ENCODE measurements at regions not wholly inside any gene's neighbourhood (a gene's known extent, or its start where the extent isn't known, plus 50 kb on each side); places are given as distances from the start of the nearest gene placed in this dataset.

DNA sequence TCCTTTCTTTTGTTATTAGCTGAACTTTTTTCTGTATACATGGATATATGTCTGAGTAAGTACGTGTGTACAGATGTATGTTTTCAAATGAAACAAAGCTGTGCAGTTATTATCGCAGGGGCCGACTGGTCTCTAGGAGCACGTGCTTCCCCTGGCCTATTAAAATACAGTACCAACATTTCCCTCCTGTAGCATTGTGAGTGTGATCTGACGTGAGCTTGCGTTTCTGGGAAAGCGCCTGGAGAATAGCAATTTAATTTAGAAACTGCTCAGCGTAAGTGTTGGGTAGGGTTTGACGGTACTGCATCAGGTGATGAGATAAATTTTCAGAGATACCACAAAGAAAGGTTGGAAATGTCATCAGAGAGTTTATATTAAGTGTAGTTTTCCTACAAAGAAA lies 173.3 kb downstream of the FBXO8 start:
- no peak overlapping the region for H3K27ac ChIP-seq
- TF ChIP-seq, protein P1, sequence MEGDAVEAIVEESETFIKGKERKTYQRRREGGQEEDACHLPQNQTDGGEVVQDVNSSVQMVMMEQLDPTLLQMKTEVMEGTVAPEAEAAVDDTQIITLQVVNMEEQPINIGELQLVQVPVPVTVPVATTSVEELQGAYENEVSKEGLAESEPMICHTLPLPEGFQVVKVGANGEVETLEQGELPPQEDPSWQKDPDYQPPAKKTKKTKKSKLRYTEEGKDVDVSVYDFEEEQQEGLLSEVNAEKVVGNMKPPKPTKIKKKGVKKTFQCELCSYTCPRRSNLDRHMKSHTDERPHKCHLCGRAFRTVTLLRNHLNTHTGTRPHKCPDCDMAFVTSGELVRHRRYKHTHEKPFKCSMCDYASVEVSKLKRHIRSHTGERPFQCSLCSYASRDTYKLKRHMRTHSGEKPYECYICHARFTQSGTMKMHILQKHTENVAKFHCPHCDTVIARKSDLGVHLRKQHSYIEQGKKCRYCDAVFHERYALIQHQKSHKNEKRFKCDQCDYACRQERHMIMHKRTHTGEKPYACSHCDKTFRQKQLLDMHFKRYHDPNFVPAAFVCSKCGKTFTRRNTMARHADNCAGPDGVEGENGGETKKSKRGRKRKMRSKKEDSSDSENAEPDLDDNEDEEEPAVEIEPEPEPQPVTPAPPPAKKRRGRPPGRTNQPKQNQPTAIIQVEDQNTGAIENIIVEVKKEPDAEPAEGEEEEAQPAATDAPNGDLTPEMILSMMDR (conservative IDR thresholded peaks at IDR 0.05): no peak

GRCh38 chr4:174107746-174108354 lies 175.6 kb downstream of the FBXO8 start:
- H3K27ac ChIP-seq: no peak overlapping the region
- TF ChIP-seq, protein P1 (conservative IDR thresholded peaks at IDR 0.05): no peak

GRCh38 chr4:174105202-174105601 lies 178.3 kb downstream of the FBXO8 start:
- H3K27ac ChIP-seq: no peak overlapping the region
- TF ChIP-seq, protein P1 (conservative IDR thresholded peaks at IDR 0.05): no peak

DNA sequence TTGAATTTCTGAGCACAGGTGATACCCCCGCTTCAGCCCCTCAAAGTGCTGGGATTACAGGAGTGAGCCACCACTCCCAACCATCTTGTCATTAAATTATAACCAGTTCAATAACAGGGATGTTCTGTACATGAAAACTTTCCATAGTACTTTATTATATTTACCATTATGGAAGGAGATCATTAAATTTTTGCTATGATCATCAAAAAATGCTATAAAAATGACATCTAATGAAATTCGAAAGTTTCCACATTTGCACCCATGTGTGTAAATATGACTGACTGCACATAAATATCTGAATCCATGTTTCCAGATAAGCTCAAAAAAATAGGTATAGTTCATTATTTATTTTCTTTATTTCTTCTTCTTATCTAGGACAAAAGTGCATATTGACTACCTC lies 182.6 kb downstream of the FBXO8 start:
- H3K27ac ChIP-seq: no peak overlapping the region
- TF ChIP-seq, protein P1 (conservative IDR thresholded peaks at IDR 0.05): no peak

- no peak overlapping the region for H3K27ac ChIP-seq
- TF ChIP-seq, protein P1 (conservative IDR thresholded peaks at IDR 0.05): no peak
These were observed 183.8 kb downstream of the FBXO8 start for GRCh38 chr4:174099712-174100111.

- no peak overlapping the region for H3K27ac ChIP-seq
- TF ChIP-seq, protein P1 (conservative IDR thresholded peaks at IDR 0.05): no peak
These were observed 186.5 kb downstream of the FBXO8 start for GRCh38 chr4:174096999-174097398.

DNA sequence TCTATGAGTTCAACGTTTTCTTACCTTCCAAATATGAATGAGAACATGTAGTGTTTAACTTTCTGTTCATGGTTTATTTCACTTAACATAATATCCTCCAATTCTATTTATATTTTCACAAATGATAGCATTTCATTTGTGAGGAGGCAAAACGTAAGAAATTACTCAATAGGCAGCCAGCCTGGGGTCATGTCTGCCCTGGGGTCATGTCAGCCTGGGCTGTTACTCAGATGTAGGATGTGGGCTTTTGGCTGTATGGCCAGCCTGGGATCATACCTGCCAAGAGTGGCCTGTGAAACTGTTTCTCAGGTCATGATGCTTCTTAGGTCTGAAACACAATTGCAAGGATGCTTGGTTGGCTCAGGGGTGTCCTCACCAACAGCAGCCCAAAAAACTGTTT lies 187.0 kb downstream of the FBXO8 start:
- H3K27ac ChIP-seq: no peak overlapping the region
- TF ChIP-seq, protein P1 (conservative IDR thresholded peaks at IDR 0.05): no peak
